SK-N-SH treated with all-trans-retinoic acid at 6 μM for 48 hours (cell line): ENCODE measurements at regions not wholly inside any gene's neighbourhood (a gene's known extent, or its start where the extent isn't known, plus 50 kb on each side); places are given as distances from the start of the nearest gene placed in this dataset.

Experiments used
- ATAC-seq: fragments of 200-7000 bp; cut with Tn5 transposase; 3 replicates; pipeline ENCODE4 v1.9.1; 2020; ENCODE audit warnings: mild to moderate bottlenecking, moderate library complexity
- ARNTL ChIP-seq: fragments of 450-650 bp; formaldehyde crosslinking; IDR thresholded peaks from 2 replicates; pipeline ENCODE4 v1.5.0; 2020; ENCODE audit warnings: low read depth, mild to moderate bottlenecking, moderate library complexity, borderline replicate concordance
- CSDC2 ChIP-seq: fragments of 250-450 bp; sonication (Bioruptor Pico); IDR thresholded peaks from 2 replicates; pipeline ENCODE4 v1.5.0; 2020; ENCODE audit warnings: mild to moderate bottlenecking, moderate library complexity
- ESRRG ChIP-seq: fragments of 250-450 bp; sonication (Bioruptor Pico); IDR thresholded peaks from 2 replicates; pipeline ENCODE4 v1.6.1; 2021; ENCODE audit warnings: mild to moderate bottlenecking
- GLIS3 ChIP-seq: fragments of 250-450 bp; sonication (Bioruptor Pico); IDR thresholded peaks from 2 replicates; pipeline ENCODE4 v1.5.0; 2020; ENCODE audit warnings: mild to moderate bottlenecking, moderate library complexity
- ISL1 ChIP-seq: fragments of 250-450 bp; sonication (Bioruptor Pico); IDR thresholded peaks from 2 replicates; pipeline ENCODE4 v2.1.2; 2022; ENCODE audit warnings: mild to moderate bottlenecking, moderate library complexity
- OSR1 ChIP-seq: fragments of 250-450 bp; sonication (Bioruptor Pico); IDR thresholded peaks from 2 replicates; pipeline ENCODE4 v1.8.0; 2022; ENCODE audit warnings: moderate library complexity, mild to moderate bottlenecking, inconsistent platforms
- PPARA ChIP-seq: fragments of 250-450 bp; sonication (Bioruptor Pico); IDR thresholded peaks from 2 replicates; pipeline ENCODE4 v1.5.0; 2020; ENCODE audit warnings: mild to moderate bottlenecking, borderline replicate concordance
- RARB ChIP-seq: fragments of 250-450 bp; sonication (Bioruptor Pico); IDR thresholded peaks from 2 replicates; pipeline ENCODE4 v1.8.0; 2021; ENCODE audit warnings: mild to moderate bottlenecking, moderate library complexity
- SNAI2 ChIP-seq: fragments of 250-450 bp; sonication (Bioruptor Pico); IDR thresholded peaks from 2 replicates; pipeline ENCODE4 v1.5.0; 2020; ENCODE audit warnings: mild to moderate bottlenecking, moderate library complexity
- TCF4 ChIP-seq: fragments of 250-450 bp; sonication (Bioruptor Pico); IDR thresholded peaks from 2 replicates; pipeline ENCODE4 v1.8.0; 2021; ENCODE audit warnings: mild to moderate bottlenecking, moderate library complexity, borderline replicate concordance
- TOX ChIP-seq: fragments of 250-450 bp; sonication (Bioruptor Pico); IDR thresholded peaks from 2 replicates; pipeline ENCODE4 v1.8.0; 2021; ENCODE audit warnings: mild to moderate bottlenecking, moderate library complexity, borderline replicate concordance
- ZC3H10 ChIP-seq: fragments of 250-450 bp; sonication (Bioruptor Pico); IDR thresholded peaks from 2 replicates; pipeline ENCODE4 v1.5.1; 2021; ENCODE audit warnings: mild to moderate bottlenecking, moderate library complexity
- ZFP3 ChIP-seq: fragments of 250-450 bp; sonication (Bioruptor Pico); IDR thresholded peaks from 2 replicates; pipeline ENCODE4 v1.5.0; 2020; ENCODE audit warnings: mild to moderate bottlenecking, moderate library complexity
- ZFP30 ChIP-seq: fragments of 450-650 bp; formaldehyde crosslinking; IDR thresholded peaks from 2 replicates; pipeline ENCODE4 v1.5.0; 2022; ENCODE audit warnings: mild to moderate bottlenecking, moderate library complexity
- ZNF565 ChIP-seq: fragments of 450-650 bp; formaldehyde crosslinking; conservative IDR thresholded peaks from 2 replicates; pipeline ENCODE4 v1.5.0; 2020; ENCODE audit warnings: low read depth, mild to moderate bottlenecking, moderate library complexity
- ZNF70 ChIP-seq: fragments of 450-650 bp; formaldehyde crosslinking; IDR thresholded peaks from 2 replicates; pipeline ENCODE4 v1.5.0; 2020; ENCODE audit warnings: mild to moderate bottlenecking, moderate library complexity
- ZNF8 ChIP-seq: fragments of 450-650 bp; formaldehyde crosslinking; IDR thresholded peaks from 2 replicates; pipeline ENCODE4 v1.5.0; 2020; ENCODE audit warnings: mild to moderate bottlenecking, moderate library complexity
- TF ChIP-seq, protein P1 (sequence below): fragments of 250-450 bp; sonication (Bioruptor Pico); IDR thresholded peaks from 2 replicates; pipeline ENCODE4 v1.8.0; 2021; ENCODE audit warnings: low read depth, mild to moderate bottlenecking, moderate library complexity, borderline replicate concordance
- TF ChIP-seq, protein P2 (sequence below): fragments of 250-450 bp; sonication (Bioruptor Pico); IDR thresholded peaks from 2 replicates; pipeline ENCODE4 v1.5.1; 2021; ENCODE audit warnings: mild to moderate bottlenecking, moderate library complexity
- TF ChIP-seq, protein P3 (sequence below): fragments of 250-450 bp; sonication (Bioruptor Pico); IDR thresholded peaks from 2 replicates; pipeline ENCODE4 v1.5.0; 2020; ENCODE audit warnings: mild to moderate bottlenecking, moderate library complexity
- TF ChIP-seq, protein P4 (sequence below): fragments of 250-450 bp; sonication (Bioruptor Pico); IDR thresholded peaks from 2 replicates; pipeline ENCODE4 v1.5.1; 2020; ENCODE audit warnings: low read depth, mild to moderate bottlenecking, moderate library complexity
- TF ChIP-seq, protein P5 (sequence below): fragments of 250-450 bp; sonication (Bioruptor Pico); IDR thresholded peaks from 2 replicates; pipeline ENCODE4 v1.8.0; 2020; ENCODE audit warnings: mild to moderate bottlenecking, moderate library complexity, borderline replicate concordance

- TF ChIP-seq TCF4 (CRISPR knock-in tag) (no peak), ZC3H10 (CRISPR knock-in tag) (no peak), ZFP3 (no peak), SNAI2 (CRISPR knock-in tag) (no peak), RARB (CRISPR knock-in tag) (no peak), ZNF565 (CRISPR knock-in tag) (no peak), ESRRG (no peak), CSDC2 (CRISPR knock-in tag) (no peak), ZFP30 (CRISPR knock-in tag) (no peak)
- TF ChIP-seq, protein P1, sequence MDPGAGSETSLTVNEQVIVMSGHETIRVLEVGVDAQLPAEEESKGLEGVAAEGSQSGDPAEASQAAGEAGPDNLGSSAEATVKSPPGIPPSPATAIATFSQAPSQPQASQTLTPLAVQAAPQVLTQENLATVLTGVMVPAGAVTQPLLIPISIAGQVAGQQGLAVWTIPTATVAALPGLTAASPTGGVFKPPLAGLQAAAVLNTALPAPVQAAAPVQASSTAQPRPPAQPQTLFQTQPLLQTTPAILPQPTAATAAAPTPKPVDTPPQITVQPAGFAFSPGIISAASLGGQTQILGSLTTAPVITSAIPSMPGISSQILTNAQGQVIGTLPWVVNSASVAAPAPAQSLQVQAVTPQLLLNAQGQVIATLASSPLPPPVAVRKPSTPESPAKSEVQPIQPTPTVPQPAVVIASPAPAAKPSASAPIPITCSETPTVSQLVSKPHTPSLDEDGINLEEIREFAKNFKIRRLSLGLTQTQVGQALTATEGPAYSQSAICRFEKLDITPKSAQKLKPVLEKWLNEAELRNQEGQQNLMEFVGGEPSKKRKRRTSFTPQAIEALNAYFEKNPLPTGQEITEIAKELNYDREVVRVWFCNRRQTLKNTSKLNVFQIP (CRISPR knock-in tag) = no peak
- TF ChIP-seq, protein P2, sequence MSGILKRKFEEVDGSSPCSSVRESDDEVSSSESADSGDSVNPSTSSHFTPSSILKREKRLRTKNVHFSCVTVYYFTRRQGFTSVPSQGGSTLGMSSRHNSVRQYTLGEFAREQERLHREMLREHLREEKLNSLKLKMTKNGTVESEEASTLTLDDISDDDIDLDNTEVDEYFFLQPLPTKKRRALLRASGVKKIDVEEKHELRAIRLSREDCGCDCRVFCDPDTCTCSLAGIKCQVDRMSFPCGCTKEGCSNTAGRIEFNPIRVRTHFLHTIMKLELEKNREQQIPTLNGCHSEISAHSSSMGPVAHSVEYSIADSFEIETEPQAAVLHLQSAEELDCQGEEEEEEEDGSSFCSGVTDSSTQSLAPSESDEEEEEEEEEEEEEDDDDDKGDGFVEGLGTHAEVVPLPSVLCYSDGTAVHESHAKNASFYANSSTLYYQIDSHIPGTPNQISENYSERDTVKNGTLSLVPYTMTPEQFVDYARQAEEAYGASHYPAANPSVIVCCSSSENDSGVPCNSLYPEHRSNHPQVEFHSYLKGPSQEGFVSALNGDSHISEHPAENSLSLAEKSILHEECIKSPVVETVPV (CRISPR knock-in tag) = no peak
- no peak for ATAC-seq
Observed at GRCh38 chr10:113425541-113425951, 127.3 kb upstream of the HABP2 start.

DNA sequence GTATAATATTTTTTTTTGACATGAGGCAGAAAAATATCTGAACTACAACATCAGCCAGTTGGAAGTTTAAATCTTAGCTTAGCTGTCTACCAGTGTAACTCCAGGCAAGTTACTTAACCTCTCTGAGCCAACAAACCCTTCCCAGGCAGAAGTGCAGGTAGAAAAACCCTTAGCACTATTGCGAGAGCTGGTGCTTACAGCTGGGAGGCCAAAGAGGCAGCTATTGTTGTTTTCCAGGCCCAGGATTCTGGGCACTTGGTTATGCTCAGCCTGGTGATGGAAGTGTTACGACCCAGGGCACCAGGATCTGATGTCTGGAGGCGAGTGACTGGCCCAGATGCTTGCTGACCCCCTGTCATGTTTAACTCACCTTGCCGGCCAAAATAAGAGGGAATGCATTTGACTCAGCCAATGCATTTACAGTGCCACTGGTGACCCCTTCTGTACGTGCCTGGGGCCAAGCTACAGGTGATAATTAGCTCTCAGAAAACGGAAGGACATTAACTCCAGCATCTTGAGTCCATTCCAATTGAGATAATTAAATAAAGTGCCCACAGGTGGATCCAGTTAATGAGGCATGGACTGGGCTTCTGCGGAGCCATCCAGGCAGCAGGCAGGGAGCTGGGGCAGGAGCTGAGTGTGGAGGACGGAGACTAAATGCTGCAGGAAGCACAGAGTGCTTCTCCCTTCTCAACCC lies 126.5 kb upstream of the HABP2 start:
- TF ChIP-seq GLIS3 (CRISPR knock-in tag) (no peak), SNAI2 (CRISPR knock-in tag) (no peak), ZC3H10 (CRISPR knock-in tag) (no peak), PPARA (CRISPR knock-in tag) (no peak), CSDC2 (CRISPR knock-in tag) (no peak), ISL1 (CRISPR knock-in tag) (no peak), ZNF70 (no peak), ARNTL (CRISPR knock-in tag) (no peak), OSR1 (CRISPR knock-in tag) (no peak), TOX (CRISPR knock-in tag) (no peak), TCF4 (CRISPR knock-in tag) (no peak), ZFP3 (no peak), ZNF8 (CRISPR knock-in tag) (no peak)
- TF ChIP-seq, protein P2 (CRISPR knock-in tag) = no peak
- TF ChIP-seq, protein P3, sequence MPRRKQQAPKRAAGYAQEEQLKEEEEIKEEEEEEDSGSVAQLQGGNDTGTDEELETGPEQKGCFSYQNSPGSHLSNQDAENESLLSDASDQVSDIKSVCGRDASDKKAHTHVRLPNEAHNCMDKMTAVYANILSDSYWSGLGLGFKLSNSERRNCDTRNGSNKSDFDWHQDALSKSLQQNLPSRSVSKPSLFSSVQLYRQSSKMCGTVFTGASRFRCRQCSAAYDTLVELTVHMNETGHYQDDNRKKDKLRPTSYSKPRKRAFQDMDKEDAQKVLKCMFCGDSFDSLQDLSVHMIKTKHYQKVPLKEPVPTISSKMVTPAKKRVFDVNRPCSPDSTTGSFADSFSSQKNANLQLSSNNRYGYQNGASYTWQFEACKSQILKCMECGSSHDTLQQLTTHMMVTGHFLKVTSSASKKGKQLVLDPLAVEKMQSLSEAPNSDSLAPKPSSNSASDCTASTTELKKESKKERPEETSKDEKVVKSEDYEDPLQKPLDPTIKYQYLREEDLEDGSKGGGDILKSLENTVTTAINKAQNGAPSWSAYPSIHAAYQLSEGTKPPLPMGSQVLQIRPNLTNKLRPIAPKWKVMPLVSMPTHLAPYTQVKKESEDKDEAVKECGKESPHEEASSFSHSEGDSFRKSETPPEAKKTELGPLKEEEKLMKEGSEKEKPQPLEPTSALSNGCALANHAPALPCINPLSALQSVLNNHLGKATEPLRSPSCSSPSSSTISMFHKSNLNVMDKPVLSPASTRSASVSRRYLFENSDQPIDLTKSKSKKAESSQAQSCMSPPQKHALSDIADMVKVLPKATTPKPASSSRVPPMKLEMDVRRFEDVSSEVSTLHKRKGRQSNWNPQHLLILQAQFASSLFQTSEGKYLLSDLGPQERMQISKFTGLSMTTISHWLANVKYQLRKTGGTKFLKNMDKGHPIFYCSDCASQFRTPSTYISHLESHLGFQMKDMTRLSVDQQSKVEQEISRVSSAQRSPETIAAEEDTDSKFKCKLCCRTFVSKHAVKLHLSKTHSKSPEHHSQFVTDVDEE = no peak
- TF ChIP-seq, all 23 proteins: peak for 0
- no peak for ATAC-seq

DNA sequence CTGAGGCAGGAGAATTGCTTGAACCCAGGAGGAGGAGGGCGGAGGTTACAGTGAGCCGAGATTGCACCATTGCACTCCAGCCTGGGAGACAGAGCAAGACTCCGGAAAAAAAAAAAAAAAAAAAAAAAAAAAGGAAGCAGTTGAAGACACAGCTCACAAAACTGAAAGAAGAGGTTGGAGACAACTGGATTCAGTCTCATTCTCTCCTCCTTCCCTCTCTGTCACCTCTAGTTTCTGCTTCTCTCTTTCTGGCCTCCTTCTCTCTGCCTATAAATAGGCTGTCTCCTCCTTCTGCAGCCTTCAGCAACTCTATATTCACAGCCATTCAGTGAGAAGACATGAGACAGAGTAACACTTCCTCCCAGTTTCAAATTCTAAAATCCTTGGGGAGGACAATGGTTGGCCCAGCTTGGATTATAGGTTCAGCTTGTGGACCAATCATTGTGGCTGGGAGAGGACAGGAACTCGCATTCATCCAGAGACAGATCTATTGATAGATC lies 125.6 kb upstream of the HABP2 start:
- TF ChIP-seq GLIS3 (CRISPR knock-in tag) (no peak), ZNF70 (no peak)
- TF ChIP-seq, all 23 proteins: peak for 0
- ATAC-seq = no peak

DNA sequence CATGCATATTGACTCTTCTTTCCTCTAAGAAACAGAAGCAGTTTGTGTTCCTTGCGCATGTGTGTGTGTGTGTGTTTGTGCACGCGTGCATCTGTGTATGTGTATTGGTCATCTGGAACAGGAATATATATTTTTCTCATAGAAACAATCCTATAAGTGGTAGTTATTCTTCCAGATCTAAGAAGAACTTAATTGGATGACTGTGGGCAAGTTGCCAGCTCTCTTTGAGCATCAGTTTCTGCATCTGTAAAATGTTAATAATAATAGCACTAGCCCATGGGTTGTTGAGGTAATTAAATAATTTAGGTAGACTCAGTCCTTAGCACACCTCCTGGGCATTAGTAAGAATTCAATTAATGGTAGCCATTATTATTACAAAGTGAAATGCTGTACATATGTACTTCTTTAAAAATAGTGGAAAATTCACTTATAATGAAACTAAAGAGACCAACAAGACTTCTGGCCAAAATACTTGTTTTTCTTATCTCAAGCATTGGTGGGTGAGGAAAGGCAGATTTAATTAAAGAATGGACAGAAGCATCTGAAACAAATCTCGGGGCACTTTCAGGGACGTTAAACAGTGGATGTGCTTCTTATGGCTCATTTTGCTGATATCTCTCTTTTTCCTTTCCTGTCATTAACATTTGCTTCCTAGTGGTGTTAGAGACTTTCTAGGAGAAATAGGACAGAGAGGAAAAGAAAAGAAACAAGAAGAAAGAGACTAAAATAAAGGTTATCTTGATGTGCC lies 124.9 kb upstream of the HABP2 start:
- ATAC-seq = no peak
- TF ChIP-seq, protein P4, sequence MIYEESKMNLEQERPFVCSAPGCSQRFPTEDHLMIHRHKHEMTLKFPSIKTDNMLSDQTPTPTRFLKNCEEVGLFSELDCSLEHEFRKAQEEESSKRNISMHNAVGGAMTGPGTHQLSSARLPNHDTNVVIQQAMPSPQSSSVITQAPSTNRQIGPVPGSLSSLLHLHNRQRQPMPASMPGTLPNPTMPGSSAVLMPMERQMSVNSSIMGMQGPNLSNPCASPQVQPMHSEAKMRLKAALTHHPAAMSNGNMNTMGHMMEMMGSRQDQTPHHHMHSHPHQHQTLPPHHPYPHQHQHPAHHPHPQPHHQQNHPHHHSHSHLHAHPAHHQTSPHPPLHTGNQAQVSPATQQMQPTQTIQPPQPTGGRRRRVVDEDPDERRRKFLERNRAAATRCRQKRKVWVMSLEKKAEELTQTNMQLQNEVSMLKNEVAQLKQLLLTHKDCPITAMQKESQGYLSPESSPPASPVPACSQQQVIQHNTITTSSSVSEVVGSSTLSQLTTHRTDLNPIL (CRISPR knock-in tag) = no peak
- TF ChIP-seq ZFP30 (CRISPR knock-in tag) (no peak), TCF4 (CRISPR knock-in tag) (no peak), GLIS3 (CRISPR knock-in tag) (no peak), ZNF565 (CRISPR knock-in tag) (no peak)
- TF ChIP-seq, protein P5, sequence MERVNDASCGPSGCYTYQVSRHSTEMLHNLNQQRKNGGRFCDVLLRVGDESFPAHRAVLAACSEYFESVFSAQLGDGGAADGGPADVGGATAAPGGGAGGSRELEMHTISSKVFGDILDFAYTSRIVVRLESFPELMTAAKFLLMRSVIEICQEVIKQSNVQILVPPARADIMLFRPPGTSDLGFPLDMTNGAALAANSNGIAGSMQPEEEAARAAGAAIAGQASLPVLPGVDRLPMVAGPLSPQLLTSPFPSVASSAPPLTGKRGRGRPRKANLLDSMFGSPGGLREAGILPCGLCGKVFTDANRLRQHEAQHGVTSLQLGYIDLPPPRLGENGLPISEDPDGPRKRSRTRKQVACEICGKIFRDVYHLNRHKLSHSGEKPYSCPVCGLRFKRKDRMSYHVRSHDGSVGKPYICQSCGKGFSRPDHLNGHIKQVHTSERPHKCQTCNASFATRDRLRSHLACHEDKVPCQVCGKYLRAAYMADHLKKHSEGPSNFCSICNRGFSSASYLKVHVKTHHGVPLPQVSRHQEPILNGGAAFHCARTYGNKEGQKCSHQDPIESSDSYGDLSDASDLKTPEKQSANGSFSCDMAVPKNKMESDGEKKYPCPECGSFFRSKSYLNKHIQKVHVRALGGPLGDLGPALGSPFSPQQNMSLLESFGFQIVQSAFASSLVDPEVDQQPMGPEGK (CRISPR knock-in tag) = no peak
